Heart right ventricle (tissue), 16 donors: ENCODE measurements at regions not wholly inside any gene's neighbourhood (a gene's known extent, or its start where the extent isn't known, plus 50 kb on each side); places are given as distances from the start of the nearest gene placed in this dataset.

Experiments used
- ATAC-seq, 8 donors: fragments of 200-7000 bp; cut with Tn5 transposase; one replicate each; pipeline ENCODE4 v1.9.1; 2020; ENCODE audit warnings: mild to moderate bottlenecking in 8 of 8, moderate library complexity in 8 of 8, moderate number of reproducible peaks in 1 of 8
- DNase-seq, 2 donors: peaks; one replicate each; pipeline ENCODE4 v3.0.0-alpha.2; 2020
- H3K27ac ChIP-seq, 10 donors: fragments of 200-600 bp; sonication (generic) in 2 of 10; one replicate each; pipeline versions ENCODE4 v1.5.0 to v1.8.0; 2020 to 2022; ENCODE audit warnings: mild to moderate bottlenecking in 3 of 10
- H3K27me3 ChIP-seq, 7 donors: fragments of 200-600 bp; one replicate each; pipeline ENCODE4 v1.8.0; 2021 to 2022; ENCODE audit warnings: mild to moderate bottlenecking in 2 of 7
- H3K36me3 ChIP-seq, 9 donors: fragments of 200-600 bp; sonication (generic) in 1 of 9; one replicate each; pipeline versions ENCODE4 v1.5.0 to v1.8.0; 2020 to 2022; ENCODE audit warnings: mild to moderate bottlenecking in 2 of 9
- H3K4me1 ChIP-seq, 9 donors: fragments of 200-600 bp; sonication (generic) in 1 of 9; one replicate each; pipeline versions ENCODE4 v1.5.0 to v1.8.0; 2020 to 2022; ENCODE audit warnings: mild to moderate bottlenecking in 4 of 9
- H3K4me3 ChIP-seq, 10 donors: fragments of 200-600 bp; sonication (generic) in 2 of 10; one replicate each; pipeline versions ENCODE4 v1.5.0 to v1.8.0; 2020 to 2022; ENCODE audit warnings: mild to moderate bottlenecking in 7 of 10, moderate library complexity in 2 of 10
- H3K9me3 ChIP-seq, 11 donors: fragments of 200-600 bp in 10 of 11; sonication (generic) in 2 of 11; one replicate each; pipeline versions ENCODE4 v1.5.0 to v1.8.0; 2013 to 2022; ENCODE audit warnings: mild to moderate bottlenecking in 2 of 11, control low read depth in 1 of 11, moderate library complexity in 1 of 11
- CTCF ChIP-seq, 9 donors: fragments of 200-600 bp; sonication (generic) in 2 of 9; IDR thresholded peaks; one replicate each; pipeline versions ENCODE4 v1.5.0 to v1.8.0; 2021 to 2022; ENCODE audit warnings: antibody characterized with exemption in 9 of 9, mild to moderate bottlenecking in 5 of 9, moderate library complexity in 1 of 9
- WGBS, 2 donors: extraction: QIAGEN DNeasy Blood & Tissue Kit; methylation state at CpG; one replicate each; pipeline ENCODE4 v1.1.7; 2013; ENCODE audit warnings: inconsistent platforms in 1 of 2; 5-methylcytosine and 5-hydroxymethylcytosine counted together
- intact Hi-C, 10 donors: fragments of 100-400 bp; cut with DNase I; formaldehyde crosslinking; loops; one replicate each; pipeline versions ENCODE4 v1.11.1 to v1.14.2; 2022
- donor health status: Arrhythmogenic right ventricular cardiomyopathy.
- donor health status: ischemic (EF 13 %, LVEDD 7.1; RV severe dilation, severe dysfunction).
- donor health status: healthy with polysubstance abuse.
- donor health status: DM: no; HTN: yes; CAD: no.
- donor health status: DM: no; HTN: no; CAD: no.
- donor health status: ischemic (EF 25% LVEDD 6.9; RV normal size, moderate dysfunction).
- donor health status: ischemic (EF 25% LVEDD 5.7; RV mildly dilated, moderate dysfunction).
- donor health status: healthy.
- donor health status: DM: yes; HTN: yes; CAD: no.
- donor health status: Ischemic cardiomyopathy.
- donor health status: ischemic (EF 35%, LVEDD 5.7; RV mildly dilated, moderate dysfunction).
- donor health status: nonischemic (EF 11% LVEDD 7.7; RV severe dilation, severe dysfunction).
- donor health status: DM: yes; HTN: yes; CAD: no.
- donor health status: PGD.
- donor health status: ischemic (EF 29% LVEDD 5.4; RV normal size, mild dysfunction).
- donor health status: nonischemic (EF 23%, LVEDD 6.1; RV moderate dilation, normal function).

GRCh38 chr1:88566615-88567387, 117.3 kb upstream of the PKN2 start:
- TF ChIP-seq CTCF (IDR thresholded peaks at IDR 0.05): no peak
- no peaks in the 10 kb centered on the region for H3K36me3 ChIP-seq
- H3K4me1 ChIP-seq: no peaks in the 10 kb centered on the region
- no peak overlapping the region for H3K4me3 ChIP-seq
- no peaks in the 10 kb centered on the region for H3K27me3 ChIP-seq
- H3K9me3 ChIP-seq: no peaks in the 10 kb centered on the region
- no peak overlapping the region for H3K27ac ChIP-seq
- intact Hi-C loops: loop anchor here in 1 of 10 donors (10.0 kb wide), 1 partner anchor 1262 kb away; no protein-coding TSS in a partner anchor
- ATAC-seq (no peak), DNase-seq (no peak)
- 83 to 89% methylated on average over 9 of the region's 9 CpGs for WGBS, 2 donors

- no peak overlapping the region for H3K4me3 ChIP-seq
- H3K27me3 ChIP-seq: no peaks in the 10 kb centered on the region
- 73 to 74% methylated on average over 1 of the region's 1 CpG for WGBS, 2 donors
- no peak for TF ChIP-seq CTCF (IDR thresholded peaks at IDR 0.05)
- DNase-seq (no peak), ATAC-seq (no peak)
- no peak overlapping the region for H3K27ac ChIP-seq
- H3K4me1 ChIP-seq: no peaks in the 10 kb centered on the region
- H3K9me3 ChIP-seq: no peaks in the 10 kb centered on the region
- intact Hi-C loops: no loop called here
- H3K36me3 ChIP-seq: no peaks in the 10 kb centered on the region
Measured at GRCh38 chr1:88571506-88571905, 112.6 kb upstream of the PKN2 start.

GRCh38 chr1:88579598-88579997, 104.5 kb upstream of the PKN2 start:
- WGBS, 2 donors: 95 to 96% methylated on average over 3 of the region's 3 CpGs
- no peak for ATAC-seq
- peaks cover 0 to 5% (median 0%) of the 10 kb centered on the region in 11 donors for H3K9me3 ChIP-seq
- no peak overlapping the region for H3K4me3 ChIP-seq
- no peaks in the 10 kb centered on the region for H3K27me3 ChIP-seq
- no peak overlapping the region for H3K27ac ChIP-seq
- no peaks in the 10 kb centered on the region for H3K4me1 ChIP-seq
- intact Hi-C loops: no loop called here
- no peak for DNase-seq
- TF ChIP-seq CTCF (IDR thresholded peaks at IDR 0.05): no peak
- no peaks in the 10 kb centered on the region for H3K36me3 ChIP-seq

GRCh38 chr1:88581703-88582102, 102.4 kb upstream of the PKN2 start:
- ATAC-seq (no peak), DNase-seq (no peak)
- WGBS, 2 donors: 59 to 86% methylated on average over 2 of the region's 2 CpGs
- no peaks in the 10 kb centered on the region for H3K27me3 ChIP-seq
- no peaks in the 10 kb centered on the region for H3K4me1 ChIP-seq
- H3K9me3 ChIP-seq: peaks cover 0 to 13% (median 0%) of the 10 kb centered on the region in 11 donors
- no peak overlapping the region for H3K4me3 ChIP-seq
- no peak overlapping the region for H3K27ac ChIP-seq
- TF ChIP-seq CTCF (IDR thresholded peaks at IDR 0.05): no peak
- intact Hi-C loops: no loop called here
- H3K36me3 ChIP-seq: no peaks in the 10 kb centered on the region
